Type B pancreatic cell (in vitro differentiated cells): ENCODE measurements at regions not wholly inside any gene's neighbourhood (a gene's known extent, or its start where the extent isn't known, plus 50 kb on each side); places are given as distances from the start of the nearest gene placed in this dataset.

Experiments
- DNase-seq: peaks from one replicate; pipeline ENCODE4 v3.0.0; 2021; ENCODE audit warnings: mixed read lengths; ENCODE audit not compliant: unreplicated experiment; ENCODE audit errors: extremely low spot score
- H3K27ac Mint-ChIP-seq: 2 replicates; pipeline ENCODE4 v1.8.0; 2021; ENCODE audit warnings: mild to moderate bottlenecking, mixed read lengths
- H3K27me3 Mint-ChIP-seq: 2 replicates; pipeline ENCODE4 v1.8.0; 2021; ENCODE audit warnings: mixed read lengths
- H3K36me3 Mint-ChIP-seq: 2 replicates; pipeline ENCODE4 v1.8.0; 2021; ENCODE audit warnings: mixed read lengths
- H3K4me1 Mint-ChIP-seq: one replicate; pipeline ENCODE4 v1.8.0; 2021; ENCODE audit warnings: mixed read lengths; ENCODE audit not compliant: unreplicated experiment
- H3K4me3 Mint-ChIP-seq: 2 replicates; pipeline ENCODE4 v1.8.0; 2021; ENCODE audit warnings: mild to moderate bottlenecking, mixed read lengths
- H3K9me3 Mint-ChIP-seq: 2 replicates; pipeline ENCODE4 v1.8.0; 2021; ENCODE audit warnings: mixed read lengths
- CTCF ChIP-seq: fragments of 200-600 bp; sonication (generic); conservative IDR thresholded peaks from 2 replicates; pipeline ENCODE4 v1.5.0; 2021; ENCODE audit warnings: antibody characterized with exemption, mild to moderate bottlenecking

- H3K27me3 Mint-ChIP-seq: peaks cover 8% of the 10 kb centered on the region
- H3K36me3 Mint-ChIP-seq: no peaks in the 10 kb centered on the region
- no peak for DNase-seq
- H3K4me3 Mint-ChIP-seq: no peak overlapping the region
- H3K4me1 Mint-ChIP-seq: no peaks in the 10 kb centered on the region
- peaks cover 6% of the 10 kb centered on the region for H3K9me3 Mint-ChIP-seq
- H3K27ac Mint-ChIP-seq: no peak overlapping the region
- no peak for TF ChIP-seq CTCF
These were observed 101.3 kb upstream of the DPH6 start for GRCh38 chr15:35647303-35647702.

GRCh38 chr15:35648941-35649340, 103.0 kb upstream of the DPH6 start:
- H3K27me3 Mint-ChIP-seq: peaks cover 11% of the 10 kb centered on the region
- no peak overlapping the region for H3K4me3 Mint-ChIP-seq
- no peak overlapping the region for H3K27ac Mint-ChIP-seq
- no peaks in the 10 kb centered on the region for H3K36me3 Mint-ChIP-seq
- H3K9me3 Mint-ChIP-seq: no peaks in the 10 kb centered on the region
- TF ChIP-seq CTCF: no peak
- H3K4me1 Mint-ChIP-seq: no peaks in the 10 kb centered on the region
- no peak for DNase-seq

GRCh38 chr15:35649575-35649974, 103.6 kb upstream of the DPH6 start:
- TF ChIP-seq CTCF: no peak
- no peaks in the 10 kb centered on the region for H3K9me3 Mint-ChIP-seq
- no peak overlapping the region for H3K27ac Mint-ChIP-seq
- no peak overlapping the region for H3K4me3 Mint-ChIP-seq
- no peaks in the 10 kb centered on the region for H3K4me1 Mint-ChIP-seq
- no peak for DNase-seq
- peaks cover 16% of the 10 kb centered on the region for H3K27me3 Mint-ChIP-seq
- no peaks in the 10 kb centered on the region for H3K36me3 Mint-ChIP-seq

GRCh38 chr15:35654332-35654731, 108.4 kb upstream of the DPH6 start:
- no peak for DNase-seq
- Mint-ChIP-seq H3K27ac (no peak overlapping the region), H3K4me1 (no peaks in the 10 kb centered on the region), H3K9me3 (no peaks in the 10 kb centered on the region), H3K4me3 (no peak overlapping the region), H3K27me3 (peaks cover 16% of the 10 kb centered on the region), H3K36me3 (no peaks in the 10 kb centered on the region)
- no peak for TF ChIP-seq CTCF

GRCh38 chr15:35657679-35658311, 111.8 kb upstream of the DPH6 start:
- no peaks in the 10 kb centered on the region for H3K36me3 Mint-ChIP-seq
- H3K4me1 Mint-ChIP-seq: no peaks in the 10 kb centered on the region
- H3K9me3 Mint-ChIP-seq: peaks cover 3% of the 10 kb centered on the region
- no peak for DNase-seq
- H3K4me3 Mint-ChIP-seq: peak overlapping the region; percentile 8
- peaks cover 12% of the 10 kb centered on the region for H3K27me3 Mint-ChIP-seq
- no peak for TF ChIP-seq CTCF
- no peak overlapping the region for H3K27ac Mint-ChIP-seq

GRCh38 chr15:35663956-35664355, 118.0 kb upstream of the DPH6 start:
- Mint-ChIP-seq H3K36me3 (no peaks in the 10 kb centered on the region), H3K9me3 (peaks cover 3% of the 10 kb centered on the region), H3K4me1 (peaks cover 10% of the 10 kb centered on the region), H3K27ac (no peak overlapping the region), H3K27me3 (peaks cover 20% of the 10 kb centered on the region), H3K4me3 (no peak overlapping the region)
- no peak for TF ChIP-seq CTCF
- no peak for DNase-seq
